ENCODE measurements at regions not wholly inside any gene's neighbourhood (a gene's known extent, or its start where the extent isn't known, plus 50 kb on each side); places are given as distances from the start of the nearest gene placed in this dataset.

DNA sequence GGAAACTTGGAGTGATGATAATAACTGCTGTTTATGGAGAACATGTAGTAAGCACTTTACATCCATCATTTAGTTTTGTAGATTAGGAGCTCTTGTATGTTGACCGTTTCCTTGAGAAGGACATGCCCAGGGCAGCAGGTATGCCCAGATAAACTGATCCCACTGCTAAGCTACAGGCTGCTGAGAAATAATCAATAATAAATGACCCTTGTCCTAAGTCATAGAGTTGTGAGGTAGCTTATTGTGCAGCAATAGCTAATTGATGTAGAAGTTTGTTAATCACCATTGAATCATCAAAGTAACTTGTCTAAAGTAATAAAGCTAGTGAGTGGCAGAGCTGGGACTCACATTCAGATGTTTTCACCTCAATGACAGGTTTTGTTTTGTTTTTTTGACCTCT is 287.2 kb upstream of the CYRIA start:
- no peak for TF ChIP-seq POLR2A (IDR thresholded peaks at IDR 0.05; ENCODE audit: low read depth, low read length)
- no peak for TF ChIP-seq POLR2AphosphoS5 (IDR thresholded peaks at IDR 0.05; ENCODE audit: low read depth, low read length)

Data from GM12892 (cell line).